Stimulated activated CD4-positive, alpha-beta T cell treated with anti-CD3 and anti-CD28 coated beads, Interleukin-4, amount 100 ng/mL, for 24 hours (primary cell): ENCODE measurements at regions not wholly inside any gene's neighbourhood (a gene's known extent, or its start where the extent isn't known, plus 50 kb on each side); places are given as distances from the start of the nearest gene placed in this dataset.
"Not testable (repeated sequence)": the region's sequence is repeated elsewhere in the genome, so short reads cannot be mapped to it uniquely, and the experiment has no call there.

ENCODE experiments used
- DNase-seq: peaks from one replicate; pipeline ENCODE4 v3.0.0-alpha.2; 2020

- peak; percentile 63 for DNase-seq
Measured at GRCh38 chr5:42949348-42950115, 90.6 kb downstream of the ANXA2R start.

GRCh38 chr5:42948961-42949347 is 91.2 kb downstream of the ANXA2R start:
- peak; percentile 47 for DNase-seq

- DNase-seq: no peak
Measured at GRCh38 chr5:42944989-42945388, 95.1 kb downstream of the ANXA2R start.

GRCh38 chr5:42943931-42944631 is 96.0 kb downstream of the ANXA2R start:
- DNase-seq: no peak

- no peak for DNase-seq
Measured at GRCh38 chr5:42940853-42941252, 99.3 kb downstream of the ANXA2R start.

GRCh38 chr5:42932011-42932410 is 108.1 kb downstream of the ANXA2R start:
- not testable (repeated sequence) for DNase-seq

- not testable (repeated sequence) for DNase-seq
Measured at GRCh38 chr5:42931451-42931850, 108.7 kb downstream of the ANXA2R start.

- DNase-seq: no peak
Measured at GRCh38 chr5:42930934-42931333, 109.2 kb downstream of the ANXA2R start.

- no peak for DNase-seq
Measured at GRCh38 chr5:42929871-42930270, 110.2 kb downstream of the ANXA2R start.

- no peak for DNase-seq
Measured at GRCh38 chr5:42927730-42928129, 112.4 kb downstream of the ANXA2R start.

GRCh38 chr5:42924686-42925085 is 113.0 kb upstream of the SELENOP start:
- DNase-seq: no peak

- DNase-seq: no peak
Measured at GRCh38 chr5:42924226-42924625, 112.5 kb upstream of the SELENOP start.

GRCh38 chr5:42923710-42924109 is 112.0 kb upstream of the SELENOP start:
- DNase-seq: no peak

GRCh38 chr5:42919600-42919999 is 107.9 kb upstream of the SELENOP start:
- DNase-seq: no peak

- DNase-seq: no peak
Measured at GRCh38 chr5:42915306-42915866, 103.7 kb upstream of the SELENOP start.

- DNase-seq: peak; percentile 57
Measured at GRCh38 chr5:42912184-42912798, 100.6 kb upstream of the SELENOP start.

GRCh38 chr5:42908509-42909488 is 97.1 kb upstream of the SELENOP start:
- DNase-seq: peak; percentile 92

GRCh38 chr5:42908086-42908485 is 96.4 kb upstream of the SELENOP start:
- DNase-seq: no peak

GRCh38 chr5:42905827-42906226 is 94.1 kb upstream of the SELENOP start:
- DNase-seq: no peak

- DNase-seq: no peak
Measured at GRCh38 chr5:42900734-42901133, 89.0 kb upstream of the SELENOP start.

GRCh38 chr5:42898760-42899159 is 87.1 kb upstream of the SELENOP start:
- DNase-seq: no peak

- no peak for DNase-seq
Measured at GRCh38 chr5:42896523-42896922, 84.8 kb upstream of the SELENOP start.
